NCI-H2081 treated with DMSO at 0.1 percent for 48 hours (cell line): ENCODE measurements at regions not wholly inside any gene's neighbourhood (a gene's known extent, or its start where the extent isn't known, plus 50 kb on each side); places are given as distances from the start of the nearest gene placed in this dataset.
"Not testable (repeated sequence)": the region's sequence is repeated elsewhere in the genome, so short reads cannot be mapped to it uniquely, and the experiment has no call there.

Experiments used
- DNase-seq: peaks from one replicate; lab custom pipeline; 2025; lab: John Stamatoyannopoulos, UW

GRCh38 chr14:71432334-71433110 is 499.7 kb upstream of the RGS6 start:
- no peak for DNase-seq

- DNase-seq = no peak
These were observed 498.9 kb upstream of the RGS6 start for GRCh38 chr14:71433303-71433702.

GRCh38 chr14:71435641-71436040 is 496.6 kb upstream of the RGS6 start:
- DNase-seq = not testable (repeated sequence)

- no peak for DNase-seq
These were observed 494.4 kb upstream of the RGS6 start for GRCh38 chr14:71437870-71438269.

GRCh38 chr14:71438684-71439083 is 493.5 kb upstream of the RGS6 start:
- DNase-seq = no peak

GRCh38 chr14:71441126-71441525 is 491.1 kb upstream of the RGS6 start:
- no peak for DNase-seq

- DNase-seq = no peak
These were observed 488.0 kb upstream of the RGS6 start for GRCh38 chr14:71444030-71444822.

- no peak for DNase-seq
These were observed 483.6 kb upstream of the RGS6 start for GRCh38 chr14:71448431-71449315.

GRCh38 chr14:71449316-71450055 is 482.7 kb upstream of the RGS6 start:
- no peak for DNase-seq

GRCh38 chr14:71451501-71451900 is 480.7 kb upstream of the RGS6 start:
- DNase-seq = no peak

- no peak for DNase-seq
These were observed 479.7 kb upstream of the RGS6 start for GRCh38 chr14:71452539-71452938.

- DNase-seq = no peak
These were observed 479.2 kb upstream of the RGS6 start for GRCh38 chr14:71452987-71453386.

- no peak for DNase-seq
These were observed 478.2 kb upstream of the RGS6 start for GRCh38 chr14:71454010-71454409.

- no peak for DNase-seq
These were observed 477.5 kb upstream of the RGS6 start for GRCh38 chr14:71454513-71455332.

- DNase-seq = no peak
These were observed 472.1 kb upstream of the RGS6 start for GRCh38 chr14:71460091-71460490.

- DNase-seq = not testable (repeated sequence)
These were observed 470.6 kb upstream of the RGS6 start for GRCh38 chr14:71461617-71462016.

- DNase-seq = no peak
These were observed 468.4 kb upstream of the RGS6 start for GRCh38 chr14:71463807-71464206.

- DNase-seq = no peak
These were observed 467.4 kb upstream of the RGS6 start for GRCh38 chr14:71464840-71465239.

- no peak for DNase-seq
These were observed 466.9 kb upstream of the RGS6 start for GRCh38 chr14:71465316-71465715.

GRCh38 chr14:71466251-71466650 is 466.0 kb upstream of the RGS6 start:
- no peak for DNase-seq

GRCh38 chr14:71466946-71467345 is 465.3 kb upstream of the RGS6 start:
- no peak for DNase-seq
